Panc1 (cell line): ENCODE measurements at regions not wholly inside any gene's neighbourhood (a gene's known extent, or its start where the extent isn't known, plus 50 kb on each side); places are given as distances from the start of the nearest gene placed in this dataset.
"Not testable (repeated sequence)": the region's sequence is repeated elsewhere in the genome, so short reads cannot be mapped to it uniquely, and the experiment has no call there.

Source experiments
- ATAC-seq: fragments of 200-7000 bp; cut with Tn5 transposase; 2 replicates; pipeline ENCODE4 v1.9.1; 2020; ENCODE audit warnings: mild to moderate bottlenecking, moderate library complexity
- BruUV-seq: library from RNA; stranded (reverse); fragments of 400-500 nt; replicated peaks from 2 replicates; lab custom pipeline; 2021; lab: Mats Ljungman, UMichigan
- CTCF ChIA-PET: fragments of 300-600 bp; sonication (Branson Sonifier 250); formaldehyde crosslinking; loops from one replicate; lab custom pipeline; 2022; ENCODE audit warnings: antibody characterized with exemption; lab: Charles Lee
- POLR2A ChIA-PET: fragments of 300-600 bp; sonication (Branson Sonifier 250); formaldehyde crosslinking; loops from one replicate; lab custom pipeline; 2022; ENCODE audit warnings: antibody characterized with exemption; lab: Charles Lee
- DNase-seq: peaks from one replicate; pipeline ENCODE4 v3.0.0-alpha.2; 2010; ENCODE audit warnings: low read depth, low spot score
- H3K27ac ChIP-seq: 2 replicates; pipeline ENCODE4 v1.5.1; 2011; ENCODE audit warnings: mild to moderate bottlenecking, low read length, inconsistent platforms
- H3K27me3 ChIP-seq: fragments of 200-500 bp; sonication (Bioruptor generic); 2 replicates; pipeline ENCODE4 v1.6.0; 2014; ENCODE audit warnings: low read length, inconsistent platforms; ENCODE audit not compliant: control insufficient read depth, insufficient read depth
- H3K36me3 ChIP-seq: fragments of 200-500 bp; sonication (Bioruptor generic); 2 replicates; pipeline ENCODE4 v1.5.1; 2014; ENCODE audit warnings: inconsistent platforms, mild to moderate bottlenecking, low read length, moderate library complexity; ENCODE audit not compliant: control insufficient read depth, insufficient read depth
- H3K4me1 ChIP-seq: 2 replicates; pipeline ENCODE4 v1.5.1; 2011; ENCODE audit warnings: inconsistent platforms, mild to moderate bottlenecking, low read length, moderate library complexity; ENCODE audit not compliant: control insufficient read depth, insufficient read depth
- H3K4me3 ChIP-seq, 2 experiments: 2 replicates each; pipeline ENCODE4 v1.5.1; 2011 to 2012; ENCODE audit warnings: low read depth in 2 of 2, low read length in 2 of 2, mild to moderate bottlenecking in 2 of 2, inconsistent platforms in 1 of 2, moderate library complexity in 1 of 2
- H3K9me3 ChIP-seq: fragments of 200-500 bp; sonication (Bioruptor generic); 2 replicates; pipeline ENCODE4 v1.5.1; 2014; ENCODE audit warnings: low read depth, mild to moderate bottlenecking, inconsistent platforms, low read length, moderate library complexity; ENCODE audit not compliant: control insufficient read depth, insufficient read depth
- POLR2AphosphoS5 ChIP-seq: IDR thresholded peaks from 2 replicates; pipeline ENCODE4 v1.6.1; 2012; ENCODE audit warnings: mild to moderate bottlenecking, low read depth, low read length, moderate library complexity
- SIN3A ChIP-seq: IDR thresholded peaks from 2 replicates; pipeline ENCODE4 v1.6.1; 2012; ENCODE audit warnings: low read depth, mild to moderate bottlenecking, low read length, moderate library complexity, borderline replicate concordance; ENCODE audit not compliant: insufficient read depth
- TCF7L2 ChIP-seq: IDR thresholded peaks from 2 replicates; pipeline ENCODE4 v1.6.1; 2011; ENCODE audit warnings: mild to moderate bottlenecking, low read depth, low read length, inconsistent platforms
- in situ Hi-C: cut with HindIII; loops from 2 replicates; pipeline ENCODE4 v1.10.0; 2016; ENCODE audit warnings: low sequenced_read_pairs, low pct_unique_long_range_greater_than_20kb
- intact Hi-C: fragments of 100-400 bp; cut with micrococcal nuclease; formaldehyde crosslinking; loops from one replicate; pipeline ENCODE4 v1.10.0; 2022; ENCODE audit not compliant: unreplicated experiment
- TF ChIP-seq, protein P1 (sequence below), 2 experiments: IDR thresholded peaks; 2 replicates each; pipeline ENCODE4 v1.6.1; 2011 to 2012; ENCODE audit warnings: low read depth in 2 of 2, control low read depth in 1 of 2, low read length in 1 of 2, mild to moderate bottlenecking in 1 of 2, moderate library complexity in 1 of 2; ENCODE audit not compliant: insufficient read depth in 1 of 2
- TF ChIP-seq, protein P2 (sequence below): fragments of 450-650 bp; IDR thresholded peaks from 2 replicates; pipeline ENCODE4 v1.5.1; 2017; ENCODE audit warnings: mild to moderate bottlenecking

DNA sequence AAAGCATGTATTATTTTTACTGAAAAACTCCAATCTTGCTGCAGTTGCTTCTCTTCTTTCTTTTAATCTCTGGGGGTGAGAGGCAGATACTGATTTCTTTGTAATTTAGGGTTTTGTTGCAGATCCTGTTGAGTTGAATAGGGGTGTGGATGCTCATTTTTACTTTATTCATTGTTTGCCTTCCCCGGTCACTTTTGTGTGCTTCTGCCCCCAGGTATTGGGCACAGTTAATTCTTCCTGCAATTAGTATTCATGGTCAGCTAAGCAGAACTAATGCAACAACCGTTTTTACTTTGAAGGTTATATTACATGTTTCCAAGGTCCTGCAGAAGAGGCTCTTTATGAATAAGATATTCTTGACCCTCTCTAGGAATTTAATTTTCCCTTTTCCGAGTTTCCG is 96.4 kb downstream of the BUB3 start:
- no TSS peak for BruUV-seq
- in situ Hi-C loops (no loop called here), intact Hi-C loops (no loop called here)
- TF ChIP-seq, protein P1, sequence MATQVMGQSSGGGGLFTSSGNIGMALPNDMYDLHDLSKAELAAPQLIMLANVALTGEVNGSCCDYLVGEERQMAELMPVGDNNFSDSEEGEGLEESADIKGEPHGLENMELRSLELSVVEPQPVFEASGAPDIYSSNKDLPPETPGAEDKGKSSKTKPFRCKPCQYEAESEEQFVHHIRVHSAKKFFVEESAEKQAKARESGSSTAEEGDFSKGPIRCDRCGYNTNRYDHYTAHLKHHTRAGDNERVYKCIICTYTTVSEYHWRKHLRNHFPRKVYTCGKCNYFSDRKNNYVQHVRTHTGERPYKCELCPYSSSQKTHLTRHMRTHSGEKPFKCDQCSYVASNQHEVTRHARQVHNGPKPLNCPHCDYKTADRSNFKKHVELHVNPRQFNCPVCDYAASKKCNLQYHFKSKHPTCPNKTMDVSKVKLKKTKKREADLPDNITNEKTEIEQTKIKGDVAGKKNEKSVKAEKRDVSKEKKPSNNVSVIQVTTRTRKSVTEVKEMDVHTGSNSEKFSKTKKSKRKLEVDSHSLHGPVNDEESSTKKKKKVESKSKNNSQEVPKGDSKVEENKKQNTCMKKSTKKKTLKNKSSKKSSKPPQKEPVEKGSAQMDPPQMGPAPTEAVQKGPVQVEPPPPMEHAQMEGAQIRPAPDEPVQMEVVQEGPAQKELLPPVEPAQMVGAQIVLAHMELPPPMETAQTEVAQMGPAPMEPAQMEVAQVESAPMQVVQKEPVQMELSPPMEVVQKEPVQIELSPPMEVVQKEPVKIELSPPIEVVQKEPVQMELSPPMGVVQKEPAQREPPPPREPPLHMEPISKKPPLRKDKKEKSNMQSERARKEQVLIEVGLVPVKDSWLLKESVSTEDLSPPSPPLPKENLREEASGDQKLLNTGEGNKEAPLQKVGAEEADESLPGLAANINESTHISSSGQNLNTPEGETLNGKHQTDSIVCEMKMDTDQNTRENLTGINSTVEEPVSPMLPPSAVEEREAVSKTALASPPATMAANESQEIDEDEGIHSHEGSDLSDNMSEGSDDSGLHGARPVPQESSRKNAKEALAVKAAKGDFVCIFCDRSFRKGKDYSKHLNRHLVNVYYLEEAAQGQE (IDR thresholded peaks at IDR 0.05; ENCODE audit: insufficient read depth in 1 of 2, low read depth in 2 of 2, low read length in 1 of 2), result no peak
- TF ChIP-seq POLR2AphosphoS5 (no peak), SIN3A (no peak), TCF7L2 (no peak)
- TF ChIP-seq, protein P2, sequence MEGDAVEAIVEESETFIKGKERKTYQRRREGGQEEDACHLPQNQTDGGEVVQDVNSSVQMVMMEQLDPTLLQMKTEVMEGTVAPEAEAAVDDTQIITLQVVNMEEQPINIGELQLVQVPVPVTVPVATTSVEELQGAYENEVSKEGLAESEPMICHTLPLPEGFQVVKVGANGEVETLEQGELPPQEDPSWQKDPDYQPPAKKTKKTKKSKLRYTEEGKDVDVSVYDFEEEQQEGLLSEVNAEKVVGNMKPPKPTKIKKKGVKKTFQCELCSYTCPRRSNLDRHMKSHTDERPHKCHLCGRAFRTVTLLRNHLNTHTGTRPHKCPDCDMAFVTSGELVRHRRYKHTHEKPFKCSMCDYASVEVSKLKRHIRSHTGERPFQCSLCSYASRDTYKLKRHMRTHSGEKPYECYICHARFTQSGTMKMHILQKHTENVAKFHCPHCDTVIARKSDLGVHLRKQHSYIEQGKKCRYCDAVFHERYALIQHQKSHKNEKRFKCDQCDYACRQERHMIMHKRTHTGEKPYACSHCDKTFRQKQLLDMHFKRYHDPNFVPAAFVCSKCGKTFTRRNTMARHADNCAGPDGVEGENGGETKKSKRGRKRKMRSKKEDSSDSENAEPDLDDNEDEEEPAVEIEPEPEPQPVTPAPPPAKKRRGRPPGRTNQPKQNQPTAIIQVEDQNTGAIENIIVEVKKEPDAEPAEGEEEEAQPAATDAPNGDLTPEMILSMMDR, result no peak
- H3K27me3 ChIP-seq, result no peaks in the 10 kb centered on the region
- no peaks in the 10 kb centered on the region for H3K9me3 ChIP-seq
- POLR2A ChIA-PET, result no interaction called here
- no peak overlapping the region for H3K27ac ChIP-seq
- ATAC-seq, result no peak
- no peaks in the 10 kb centered on the region for H3K4me1 ChIP-seq
- no peaks in the 10 kb centered on the region for H3K36me3 ChIP-seq
- H3K4me3 ChIP-seq, result no peak overlapping the region
- CTCF ChIA-PET, result interaction anchor here (0.6 kb wide), 1 partner anchor 308 kb away, joined by 3 read pairs; no protein-coding TSS in a partner anchor
- no peak for DNase-seq

DNA sequence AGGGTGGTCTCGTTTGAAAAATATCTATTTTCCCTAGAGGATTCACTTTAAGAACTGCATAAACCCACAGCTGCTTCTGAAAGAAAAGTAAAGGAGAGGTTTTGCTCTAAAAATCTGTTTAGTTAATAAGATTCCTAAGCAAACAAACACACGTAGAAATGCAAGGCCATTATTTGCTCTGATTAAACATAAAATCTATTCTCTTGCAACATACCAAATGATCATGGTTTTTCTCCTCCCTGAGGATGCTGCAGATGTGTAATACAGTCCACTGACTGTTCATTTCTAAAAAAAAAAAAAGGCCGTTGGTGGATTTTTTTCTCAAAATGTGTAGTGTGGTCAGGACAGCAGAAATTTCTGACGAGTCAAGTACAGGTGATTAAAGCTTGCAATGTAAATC is 98.6 kb downstream of the BUB3 start:
- Histone ChIP-seq H3K9me3 (no peaks in the 10 kb centered on the region), H3K4me3 (no peak overlapping the region), H3K27ac (no peak overlapping the region), H3K27me3 (no peaks in the 10 kb centered on the region), H3K36me3 (no peaks in the 10 kb centered on the region), H3K4me1 (no peaks in the 10 kb centered on the region)
- intact Hi-C loops (no loop called here), in situ Hi-C loops (no loop called here)
- ChIA-PET POLR2A (no interaction called here), CTCF (no interaction called here)
- ATAC-seq, result no peak
- no peak for TF ChIP-seq TCF7L2
- TF ChIP-seq POLR2AphosphoS5, result no peak
- TF ChIP-seq, protein P1 (IDR thresholded peaks at IDR 0.05; ENCODE audit: insufficient read depth in 1 of 2, low read depth in 2 of 2, low read length in 1 of 2), result no peak
- TF ChIP-seq, protein P2, result no peak
- TF ChIP-seq SIN3A, result no peak
- no TSS peak for BruUV-seq
- DNase-seq, result no peak

DNA sequence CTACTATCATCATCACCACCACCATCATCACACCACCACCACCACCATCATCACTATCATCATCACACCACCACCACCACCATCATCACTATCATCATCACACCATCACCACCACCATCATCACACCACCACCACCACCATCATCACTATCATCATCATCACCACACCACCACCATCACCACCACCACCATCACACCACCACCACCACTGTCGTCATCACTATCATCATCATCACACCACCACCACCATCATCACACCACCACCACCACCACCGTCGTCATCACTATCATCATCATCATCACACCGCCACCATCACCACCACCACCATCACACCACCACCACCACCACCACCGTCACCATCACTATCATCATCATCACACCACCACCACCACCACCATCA is 100.1 kb downstream of the BUB3 start:
- BruUV-seq, intact Hi-C loops, POLR2A ChIA-PET, H3K4me1 ChIP-seq, H3K4me3 ChIP-seq, CTCF ChIA-PET, ATAC-seq, H3K9me3 ChIP-seq, H3K27ac ChIP-seq, H3K36me3 ChIP-seq, H3K27me3 ChIP-seq, DNase-seq, in situ Hi-C loops: not testable (repeated sequence)
